H1 (cell line): ENCODE measurements at regions not wholly inside any gene's neighbourhood (a gene's known extent, or its start where the extent isn't known, plus 50 kb on each side); places are given as distances from the start of the nearest gene placed in this dataset.

ENCODE experiments used
- CTCF ChIA-PET: fragments of 300-600 bp; sonication (Branson Sonifier 250); formaldehyde crosslinking; loops from one replicate; lab custom pipeline; 2021; ENCODE audit not compliant: partially characterized antibody; lab: Charles Lee
- POLR2A ChIA-PET: fragments of 300-600 bp; sonication (Branson Sonifier 250); formaldehyde crosslinking; loops from one replicate; lab custom pipeline; 2021; ENCODE audit warnings: inconsistent platforms; ENCODE audit not compliant: partially characterized antibody; lab: Charles Lee
- DNase-seq, 2 experiments: peaks; one replicate each; pipeline versions ENCODE4 v3.0.0 to v3.0.0-alpha.2; 2010 to 2022; ENCODE audit warnings: low spot score in 2 of 2, low read depth in 1 of 2, mixed read lengths in 1 of 2
- FAIRE-seq: peaks from 2 replicates; lab custom pipeline; 2011; peaks lifted over from hg19 to GRCh38; lab: Jason Lieb, UNC
- H2AFZ ChIP-seq: 2 replicates; pipeline ENCODE4 v1.8.1; 2012; ENCODE audit warnings: low read length, inconsistent platforms
- H2AK5ac ChIP-seq: 2 replicates; pipeline ENCODE4 v1.6.1; 2013; ENCODE audit warnings: low read depth, low read length
- H2BK120ac ChIP-seq: replicated peaks from 2 replicates; pipeline ENCODE3; 2013; ENCODE audit warnings: low read depth, low read length, inconsistent platforms
- H2BK12ac ChIP-seq: 2 replicates; pipeline ENCODE4 v1.6.1; 2013; ENCODE audit warnings: low read depth, low read length
- H2BK15ac ChIP-seq: 2 replicates; pipeline ENCODE4 v1.6.1; 2013; ENCODE audit warnings: low read length
- H2BK20ac ChIP-seq: 2 replicates; pipeline ENCODE4 v1.6.1; 2013; ENCODE audit warnings: low read length
- H2BK5ac ChIP-seq: 2 replicates; pipeline ENCODE4 v1.6.1; 2013; ENCODE audit warnings: low read depth, low read length
- H3K14ac ChIP-seq: 2 replicates; pipeline ENCODE4 v1.6.1; 2013; ENCODE audit warnings: inconsistent platforms; ENCODE audit not compliant: insufficient read length
- H3K18ac ChIP-seq: 2 replicates; pipeline ENCODE4 v1.6.1; 2013; ENCODE audit warnings: low read length; ENCODE audit errors: extremely low read depth
- H3K23ac ChIP-seq: 2 replicates; pipeline ENCODE4 v1.6.1; 2013; ENCODE audit warnings: inconsistent platforms; ENCODE audit not compliant: insufficient read length
- H3K23me2 ChIP-seq: 2 replicates; pipeline ENCODE4 v1.6.1; 2013; ENCODE audit warnings: low read depth, low read length
- H3K27ac ChIP-seq: 2 replicates; pipeline ENCODE4 v1.6.1; 2011; ENCODE audit warnings: low read depth, low read length, inconsistent platforms
- H3K27me3 ChIP-seq, 4 experiments: replicated peaks in 1 of 4; 1 replicate in 1 of 4; 2 replicates in 3 of 4; pipeline versions ENCODE4 v1.6.1 to v1.8.1; 2011 to 2013; ENCODE audit warnings: low read length in 3 of 4, mild to moderate bottlenecking in 3 of 4, inconsistent platforms in 2 of 4, mixed read lengths in 2 of 4, moderate library complexity in 1 of 4; ENCODE audit not compliant: control insufficient read depth in 3 of 4, insufficient read depth in 3 of 4; ENCODE audit errors: extremely low read depth in 1 of 4
- H3K36me3 ChIP-seq, 4 experiments: 2 replicates each; pipeline versions ENCODE4 v1.6.1 to v1.8.1; 2011 to 2013; ENCODE audit warnings: mild to moderate bottlenecking in 4 of 4, low read length in 3 of 4, moderate library complexity in 2 of 4, control low read depth in 1 of 4, inconsistent platforms in 1 of 4; ENCODE audit not compliant: insufficient read depth in 4 of 4, control insufficient read depth in 2 of 4
- H3K4ac ChIP-seq: replicated peaks from 2 replicates; pipeline ENCODE3; 2013; ENCODE audit warnings: low read length, low read depth, mixed read lengths, inconsistent platforms; ENCODE audit not compliant: insufficient read length
- H3K4me1 ChIP-seq, 4 experiments: replicated peaks in 1 of 4; 1 replicate in 1 of 4; 2 replicates in 3 of 4; pipeline versions ENCODE4 v1.6.1 to v1.8.1; 2011 to 2013; ENCODE audit warnings: low read length in 3 of 4, inconsistent platforms in 2 of 4, mixed read lengths in 1 of 4; ENCODE audit not compliant: insufficient read depth in 4 of 4, control insufficient read depth in 3 of 4
- H3K4me2 ChIP-seq, 2 experiments: 2 replicates each; pipeline versions ENCODE4 v1.6.1 to v1.8.1; 2011 to 2013; ENCODE audit warnings: low read depth in 2 of 2, low read length in 2 of 2, control low read depth in 1 of 2, inconsistent platforms in 1 of 2, mild to moderate bottlenecking in 1 of 2; ENCODE audit not compliant: insufficient read depth in 1 of 2
- H3K4me3 ChIP-seq, 4 experiments: fragments of 200-600, 300-600 bp in 1 of 4; sonication (generic), shearing (Covaris generic), sonication (Bioruptor Twin) in 1 of 4; 2 replicates each; pipeline versions ENCODE4 v1.5.1 to v1.8.1; 2011 to 2016; ENCODE audit warnings: low read length in 4 of 4, low read depth in 3 of 4, control low read depth in 2 of 4, inconsistent platforms in 2 of 4, mild to moderate bottlenecking in 2 of 4, mixed read lengths in 1 of 4, moderate library complexity in 1 of 4; ENCODE audit not compliant: insufficient read depth in 2 of 4; ENCODE audit errors: extremely low read depth in 1 of 4
- H3K56ac ChIP-seq: replicated peaks from 2 replicates; pipeline ENCODE3; 2013; ENCODE audit warnings: low read depth, mild to moderate bottlenecking, mixed read lengths, low read length, inconsistent platforms; ENCODE audit not compliant: insufficient read length
- H3K79me1 ChIP-seq: 2 replicates; pipeline ENCODE4 v1.6.1; 2013; ENCODE audit warnings: low read depth, low read length, control low read depth
- H3K79me2 ChIP-seq, 2 experiments: 2 replicates each; pipeline versions ENCODE4 v1.6.1 to v1.8.1; 2012 to 2013; ENCODE audit warnings: low read length in 2 of 2, mild to moderate bottlenecking in 2 of 2, inconsistent platforms in 1 of 2; ENCODE audit not compliant: insufficient read depth in 2 of 2, control insufficient read depth in 1 of 2
- H3K9ac ChIP-seq, 4 experiments: replicated peaks in 1 of 4; 1 replicate in 1 of 4; 2 replicates in 3 of 4; pipeline versions ENCODE4 v1.6.1 to v1.8.1; 2011 to 2013; ENCODE audit warnings: low read depth in 3 of 4, low read length in 3 of 4, control low read depth in 2 of 4, mild to moderate bottlenecking in 2 of 4, moderate library complexity in 2 of 4, inconsistent platforms in 1 of 4; ENCODE audit errors: extremely low read depth in 1 of 4
- H3K9me3 ChIP-seq, 2 experiments: 2 replicates each; pipeline versions ENCODE4 v1.6.1 to v1.8.1; 2012 to 2013; ENCODE audit warnings: mild to moderate bottlenecking in 2 of 2, moderate library complexity in 2 of 2, control low read depth in 1 of 2, inconsistent platforms in 1 of 2, low read depth in 1 of 2, low read length in 1 of 2, mixed read lengths in 1 of 2; ENCODE audit not compliant: insufficient read depth in 2 of 2
- H4K20me1 ChIP-seq, 2 experiments: replicated peaks in 1 of 2; 2 replicates each; pipeline versions ENCODE3 to v1.8.1; 2011 to 2013; ENCODE audit warnings: inconsistent platforms in 2 of 2, low read length in 2 of 2, mild to moderate bottlenecking in 1 of 2; ENCODE audit not compliant: insufficient read depth in 2 of 2, control insufficient read depth in 1 of 2
- H4K5ac ChIP-seq: 2 replicates; pipeline ENCODE4 v1.6.1; 2013; ENCODE audit warnings: low read length, low read depth, mixed read lengths, inconsistent platforms; ENCODE audit not compliant: insufficient read length
- H4K8ac ChIP-seq: 2 replicates; pipeline ENCODE4 v1.8.0; 2013; ENCODE audit warnings: mild to moderate bottlenecking, moderate library complexity, low read length, inconsistent platforms; ENCODE audit not compliant: insufficient read depth; ENCODE audit errors: extremely low read depth
- H4K91ac ChIP-seq: replicated peaks from 2 replicates; pipeline ENCODE3; 2013; ENCODE audit warnings: low read length, mixed read lengths, inconsistent platforms; ENCODE audit not compliant: insufficient read length
- CBX8 ChIP-seq: fragments of 300-800, 300-1000 bp; sonication (generic); IDR thresholded peaks from 2 replicates; pipeline ENCODE4 v1.7.1; 2016; ENCODE audit warnings: low read depth, low read length, borderline replicate concordance
- MAFK ChIP-seq: IDR thresholded peaks from 2 replicates; pipeline ENCODE4 v1.6.1; 2012; ENCODE audit warnings: low read depth, mild to moderate bottlenecking, improper control_type of control experiment, low read length
- WGBS, 2 experiments: shearing (Covaris generic) in 1 of 2; methylation state at CpG; one replicate each; pipeline versions ENCODE4 v1.1.6 to v1.1.7; 2013 to 2015; ENCODE audit warnings: low lambda C conversion rate in 2 of 2, mixed read lengths in 2 of 2, inconsistent platforms in 1 of 2, low coverage in 1 of 2, missing lambda C conversion rate in 1 of 2; ENCODE audit not compliant: insufficient replicate concordance in 2 of 2, insufficient coverage in 1 of 2, insufficient read length in 1 of 2; ENCODE audit errors: extremely low coverage in 1 of 2, missing lambda C conversion rate in 1 of 2; 5-methylcytosine and 5-hydroxymethylcytosine counted together

DNA sequence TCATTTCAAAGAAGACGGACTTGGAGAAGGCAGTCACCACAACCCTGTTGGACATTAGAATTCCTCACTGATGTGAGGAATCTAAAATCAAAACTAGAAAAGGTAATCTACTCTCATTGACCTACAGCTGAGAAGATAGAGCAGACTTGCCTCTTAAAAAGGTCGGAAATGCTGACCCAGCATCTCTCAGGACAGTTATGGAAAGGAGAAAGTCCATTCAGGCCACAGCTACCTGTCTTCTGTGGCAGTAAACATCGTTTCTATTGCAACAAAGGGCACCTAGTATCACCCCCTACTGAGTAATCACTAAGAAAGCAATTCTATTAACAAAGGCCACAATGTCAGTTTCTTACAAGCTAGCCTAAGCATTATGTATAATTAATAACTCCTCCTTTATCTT is 601.7 kb downstream of the PRELID2 start:
- Histone ChIP-seq H3K23me2 (no peaks in the 10 kb centered on the region), H3K14ac (no peak overlapping the region), H4K20me1 (no peaks in the 10 kb centered on the region), H2BK20ac (no peak overlapping the region), H3K27me3 (no peaks in the 10 kb centered on the region), H3K36me3 (no peaks in the 10 kb centered on the region), H3K23ac (no peak overlapping the region), H3K4ac (no peak overlapping the region), H2BK12ac (0 out of 2 replicates have a peak overlapping the region, but pooled peaks have one; percentile 12), H3K79me2 (no peaks in the 10 kb centered on the region), H3K79me1 (no peaks in the 10 kb centered on the region), H2AFZ (no peak overlapping the region), H2BK120ac (no peak overlapping the region), H3K4me3 (no peak overlapping the region), H3K56ac (no peak overlapping the region), H4K8ac (no peak overlapping the region), H3K18ac (no peak overlapping the region), H2BK5ac (no peak overlapping the region), H3K4me1 (peaks cover 0 to 10% (median 0%) of the 10 kb centered on the region in 4 experiments; a peak in 2 of 7 replicates), H4K5ac (no peak overlapping the region), H3K4me2 (no peak overlapping the region; a peak in 1 of 4 replicates), H3K9ac (no peak overlapping the region), H4K91ac (no peak overlapping the region), H3K9me3 (no peaks in the 10 kb centered on the region), H2AK5ac (no peak overlapping the region), H3K27ac (no peak overlapping the region), H2BK15ac (no peak overlapping the region)
- TF ChIP-seq MAFK, result peak; percentile 46; the same call in 1 of the 2 replicates
- no peak for TF ChIP-seq CBX8
- FAIRE-seq (no peak), DNase-seq (no peak)
- ChIA-PET POLR2A (no interaction called here), CTCF (interaction anchor here (1.1 kb wide), 1 partner anchor 746 kb away, joined by 5 read pairs; no protein-coding TSS in a partner anchor)
- 88% methylated on average over 3 of the region's 3 CpGs; no CpG with 5 or more reads in 1 of the 2 experiments for WGBS, 2 experiments
